A673 (cell line): ENCODE measurements at regions not wholly inside any gene's neighbourhood (a gene's known extent, or its start where the extent isn't known, plus 50 kb on each side); places are given as distances from the start of the nearest gene placed in this dataset.

Experiments used
- BruUV-seq: library from RNA; stranded (reverse); fragments of 400-500 nt; replicated peaks from 2 replicates; lab custom pipeline; 2021; lab: Mats Ljungman, UMichigan
- CTCF ChIA-PET: fragments of 300-600 bp; sonication (Branson Sonifier 250); formaldehyde crosslinking; loops from one replicate; lab custom pipeline; 2022; ENCODE audit warnings: antibody characterized with exemption; lab: Charles Lee
- POLR2A ChIA-PET: fragments of 300-600 bp; sonication (Branson Sonifier 250); formaldehyde crosslinking; loops from one replicate; lab custom pipeline; 2022; ENCODE audit warnings: antibody characterized with exemption; ENCODE audit not compliant: low non-redundant PET; lab: Charles Lee
- DNase-seq: peaks from one replicate; pipeline ENCODE4 v3.0.0-alpha.2; 2015; ENCODE audit warnings: low spot score
- H3K27ac ChIP-seq: fragments of 200-600 bp; sonication (generic); 2 replicates; pipeline ENCODE4 v1.5.1; 2016; ENCODE audit warnings: mixed run types, low read depth, mild to moderate bottlenecking, mixed read lengths, antibody characterized with exemption, low read length; ENCODE audit not compliant: poor library complexity, severe bottlenecking
- H3K27me3 ChIP-seq: fragments of 200-600 bp; sonication (generic); replicated peaks from 2 replicates; pipeline ENCODE4 v1.6.1; 2017; ENCODE audit warnings: mixed run types, low read depth, mild to moderate bottlenecking, mixed read lengths, antibody characterized with exemption, low read length; ENCODE audit not compliant: insufficient read depth, poor library complexity
- H3K36me3 ChIP-seq: fragments of 200-600 bp; sonication (generic); 2 replicates; pipeline ENCODE4 v1.6.1; 2016; ENCODE audit warnings: mixed run types, mild to moderate bottlenecking, mixed read lengths, antibody characterized with exemption, low read length; ENCODE audit not compliant: insufficient read depth, poor library complexity, severe bottlenecking
- H3K4me1 ChIP-seq: fragments of 200-600 bp; sonication (generic); 2 replicates; pipeline ENCODE4 v1.6.1; 2017; ENCODE audit warnings: mixed run types, mild to moderate bottlenecking, mixed read lengths, antibody characterized with exemption, low read length; ENCODE audit not compliant: insufficient read depth, poor library complexity, severe bottlenecking
- H3K4me3 ChIP-seq: fragments of 200-600 bp; sonication (generic); 2 replicates; pipeline ENCODE4 v1.5.1; 2016; ENCODE audit warnings: low read depth, mixed run types, mild to moderate bottlenecking, mixed read lengths, low read length; ENCODE audit not compliant: poor library complexity, severe bottlenecking
- H3K9me3 ChIP-seq: fragments of 200-600 bp; sonication (generic); 2 replicates; pipeline ENCODE4 v1.6.1; 2016; ENCODE audit warnings: mixed run types, low read depth, mild to moderate bottlenecking, mixed read lengths, antibody characterized with exemption, low read length; ENCODE audit not compliant: poor library complexity, severe bottlenecking
- EZH2 ChIP-seq: fragments of 200-600 bp; sonication (generic); IDR thresholded peaks from 2 replicates; pipeline ENCODE4 v1.6.1; 2017; ENCODE audit warnings: borderline replicate concordance, low read depth, mild to moderate bottlenecking, mixed read lengths, antibody characterized with exemption, low read length; ENCODE audit not compliant: poor library complexity, severe bottlenecking
- intact Hi-C: fragments of 100-400 bp; cut with micrococcal nuclease; formaldehyde crosslinking; loops from one replicate; pipeline ENCODE4 v1.10.0; 2022; ENCODE audit not compliant: unreplicated experiment
- TF ChIP-seq, protein P1 (sequence below): fragments of 300-800, 200-600 bp; sonication (generic); conservative IDR thresholded peaks from 2 replicates; pipeline ENCODE4 v1.5.1; 2017; ENCODE audit warnings: low read depth, mild to moderate bottlenecking, antibody characterized with exemption, low read length, moderate library complexity, mixed read lengths

DNA sequence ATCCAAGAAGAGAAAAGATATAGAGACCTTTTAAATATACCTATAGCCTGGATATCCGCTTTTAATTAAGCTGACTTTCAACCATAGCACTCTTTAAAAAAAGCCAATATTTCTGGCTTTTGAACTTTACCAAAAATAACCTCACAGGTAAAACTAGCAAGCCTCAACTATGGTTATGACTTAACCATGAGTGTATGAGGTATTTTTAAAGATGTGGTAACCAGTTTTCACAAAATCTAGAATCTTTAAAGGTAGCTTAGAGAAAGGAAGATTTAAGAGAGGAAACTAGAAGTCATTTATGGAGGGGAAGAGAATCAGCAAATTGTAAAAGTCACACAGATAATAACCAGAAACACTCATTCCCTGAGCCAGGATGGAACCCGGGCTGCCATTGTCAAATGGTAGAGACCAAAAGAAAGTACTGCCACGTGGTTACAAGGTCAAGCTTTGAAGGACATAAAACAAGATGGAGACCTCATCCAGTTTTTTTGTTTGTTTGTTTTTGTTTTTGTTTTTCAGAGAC lies 288.4 kb upstream of the RGS18 start:
- TF ChIP-seq EZH2, result no peak
- TF ChIP-seq, protein P1, sequence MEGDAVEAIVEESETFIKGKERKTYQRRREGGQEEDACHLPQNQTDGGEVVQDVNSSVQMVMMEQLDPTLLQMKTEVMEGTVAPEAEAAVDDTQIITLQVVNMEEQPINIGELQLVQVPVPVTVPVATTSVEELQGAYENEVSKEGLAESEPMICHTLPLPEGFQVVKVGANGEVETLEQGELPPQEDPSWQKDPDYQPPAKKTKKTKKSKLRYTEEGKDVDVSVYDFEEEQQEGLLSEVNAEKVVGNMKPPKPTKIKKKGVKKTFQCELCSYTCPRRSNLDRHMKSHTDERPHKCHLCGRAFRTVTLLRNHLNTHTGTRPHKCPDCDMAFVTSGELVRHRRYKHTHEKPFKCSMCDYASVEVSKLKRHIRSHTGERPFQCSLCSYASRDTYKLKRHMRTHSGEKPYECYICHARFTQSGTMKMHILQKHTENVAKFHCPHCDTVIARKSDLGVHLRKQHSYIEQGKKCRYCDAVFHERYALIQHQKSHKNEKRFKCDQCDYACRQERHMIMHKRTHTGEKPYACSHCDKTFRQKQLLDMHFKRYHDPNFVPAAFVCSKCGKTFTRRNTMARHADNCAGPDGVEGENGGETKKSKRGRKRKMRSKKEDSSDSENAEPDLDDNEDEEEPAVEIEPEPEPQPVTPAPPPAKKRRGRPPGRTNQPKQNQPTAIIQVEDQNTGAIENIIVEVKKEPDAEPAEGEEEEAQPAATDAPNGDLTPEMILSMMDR, result no peak
- peaks cover 3% of the 10 kb centered on the region for H3K9me3 ChIP-seq
- H3K4me3 ChIP-seq, result no peak overlapping the region
- BruUV-seq, result no TSS peak
- H3K36me3 ChIP-seq, result no peaks in the 10 kb centered on the region
- intact Hi-C loops, result no loop called here
- no peaks in the 10 kb centered on the region for H3K27me3 ChIP-seq
- ChIA-PET POLR2A (no interaction called here), CTCF (no interaction called here)
- DNase-seq, result no peak
- no peaks in the 10 kb centered on the region for H3K4me1 ChIP-seq
- no peak overlapping the region for H3K27ac ChIP-seq

DNA sequence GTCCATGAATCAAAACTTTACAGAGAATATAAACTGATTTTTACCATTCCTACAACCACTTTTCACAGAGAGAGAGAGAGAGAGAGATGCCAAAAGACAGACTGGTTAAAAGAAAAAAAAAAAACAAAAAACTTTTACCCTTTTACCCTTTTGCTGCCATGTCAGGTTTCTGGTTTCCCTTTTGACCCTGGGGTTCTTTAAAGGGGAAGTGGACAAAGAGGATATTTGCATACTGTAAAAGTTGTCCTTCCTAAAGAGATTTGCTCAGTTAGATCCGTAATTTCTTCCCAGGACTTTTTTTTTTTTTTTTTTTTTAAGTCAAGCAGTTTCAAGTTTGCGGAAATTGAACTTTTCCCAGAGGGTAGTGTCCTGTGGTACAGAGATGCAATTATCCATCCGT lies 287.8 kb upstream of the RGS18 start:
- POLR2A ChIA-PET, result no interaction called here
- no peak for DNase-seq
- no peak overlapping the region for H3K27ac ChIP-seq

DNA sequence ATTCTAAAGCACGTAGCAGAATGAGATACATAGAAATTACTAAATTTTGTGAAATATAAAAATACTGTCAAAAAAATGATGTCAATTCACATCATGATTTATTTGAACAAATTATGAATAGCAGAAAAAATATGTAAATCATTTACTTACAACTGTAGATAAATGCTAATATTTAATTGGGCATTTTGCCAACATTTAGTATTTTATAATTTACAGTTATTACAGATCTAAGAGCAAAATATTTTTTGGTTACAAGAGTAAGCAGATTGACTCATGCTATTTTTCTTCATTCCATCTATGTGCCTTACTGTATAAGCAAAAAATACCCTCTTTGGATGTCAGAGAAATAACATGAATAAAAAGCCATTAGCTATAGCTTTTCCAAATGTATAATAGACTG lies 282.3 kb upstream of the RGS18 start:
- Histone ChIP-seq H3K4me1 (no peaks in the 10 kb centered on the region), H3K27me3 (no peaks in the 10 kb centered on the region), H3K9me3 (no peaks in the 10 kb centered on the region), H3K4me3 (no peak overlapping the region), H3K36me3 (no peaks in the 10 kb centered on the region), H3K27ac (no peak overlapping the region)
- DNase-seq, result no peak
- no peak for TF ChIP-seq EZH2
- TF ChIP-seq, protein P1, result no peak
- no TSS peak for BruUV-seq
- CTCF ChIA-PET, result no interaction called here
- POLR2A ChIA-PET, result no interaction called here
- intact Hi-C loops, result no loop called here

More for the DNA sequence above, 287.8 kb upstream of the RGS18 start:
- Histone ChIP-seq H3K9me3 (no peaks in the 10 kb centered on the region), H3K4me3 (no peak overlapping the region), H3K4me1 (no peaks in the 10 kb centered on the region), H3K27me3 (no peaks in the 10 kb centered on the region), H3K36me3 (no peaks in the 10 kb centered on the region)
- no peak for TF ChIP-seq EZH2
- TF ChIP-seq, protein P1, result no peak
- CTCF ChIA-PET, result no interaction called here
- intact Hi-C loops, result no loop called here
- no TSS peak for BruUV-seq
